Choroid plexus epithelial cell (primary cell): ENCODE measurements at regions not wholly inside any gene's neighbourhood (a gene's known extent, or its start where the extent isn't known, plus 50 kb on each side); places are given as distances from the start of the nearest gene placed in this dataset.
A peak's percentile ranks its signal among the peaks of the same experiment; 100 is the strongest.

Experiments
- DNase-seq: peaks from one replicate; pipeline ENCODE4 v3.0.0-alpha.2; 2010; ENCODE audit warnings: low read depth
- H3K4me3 ChIP-seq: 2 replicates; pipeline ENCODE4 v1.5.1; 2011; ENCODE audit warnings: low read depth, mild to moderate bottlenecking, control low read depth, low read length, moderate library complexity
- TF ChIP-seq, protein P1 (sequence below): conservative IDR thresholded peaks from 2 replicates; pipeline ENCODE4 v1.5.1; 2011; ENCODE audit warnings: low read depth, mild to moderate bottlenecking, control low read depth, inconsistent platforms, low read length, moderate library complexity

DNA sequence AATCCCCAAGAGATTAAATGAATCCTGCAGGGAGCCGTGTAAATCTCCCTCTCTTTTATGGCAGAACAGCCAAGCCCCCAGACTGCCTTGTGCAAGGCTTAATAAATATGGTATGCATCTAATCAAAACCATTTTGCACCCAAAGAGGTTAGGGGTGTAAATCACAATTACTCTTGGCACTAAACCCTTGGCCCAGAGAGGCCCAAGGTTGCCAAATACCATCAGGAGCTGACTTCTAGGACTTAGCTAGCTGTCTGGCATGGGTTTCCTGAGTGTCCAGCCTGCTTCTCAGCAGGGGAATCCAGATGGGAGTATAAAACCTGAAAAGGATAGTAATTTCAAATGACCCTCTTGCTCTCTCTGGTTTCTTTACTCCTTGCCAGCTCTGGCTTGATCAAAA, 610.4 kb downstream of the MED13L start:
- DNase-seq: no peak
- no peak overlapping the region for H3K4me3 ChIP-seq
- TF ChIP-seq, protein P1, sequence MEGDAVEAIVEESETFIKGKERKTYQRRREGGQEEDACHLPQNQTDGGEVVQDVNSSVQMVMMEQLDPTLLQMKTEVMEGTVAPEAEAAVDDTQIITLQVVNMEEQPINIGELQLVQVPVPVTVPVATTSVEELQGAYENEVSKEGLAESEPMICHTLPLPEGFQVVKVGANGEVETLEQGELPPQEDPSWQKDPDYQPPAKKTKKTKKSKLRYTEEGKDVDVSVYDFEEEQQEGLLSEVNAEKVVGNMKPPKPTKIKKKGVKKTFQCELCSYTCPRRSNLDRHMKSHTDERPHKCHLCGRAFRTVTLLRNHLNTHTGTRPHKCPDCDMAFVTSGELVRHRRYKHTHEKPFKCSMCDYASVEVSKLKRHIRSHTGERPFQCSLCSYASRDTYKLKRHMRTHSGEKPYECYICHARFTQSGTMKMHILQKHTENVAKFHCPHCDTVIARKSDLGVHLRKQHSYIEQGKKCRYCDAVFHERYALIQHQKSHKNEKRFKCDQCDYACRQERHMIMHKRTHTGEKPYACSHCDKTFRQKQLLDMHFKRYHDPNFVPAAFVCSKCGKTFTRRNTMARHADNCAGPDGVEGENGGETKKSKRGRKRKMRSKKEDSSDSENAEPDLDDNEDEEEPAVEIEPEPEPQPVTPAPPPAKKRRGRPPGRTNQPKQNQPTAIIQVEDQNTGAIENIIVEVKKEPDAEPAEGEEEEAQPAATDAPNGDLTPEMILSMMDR: no peak

DNA sequence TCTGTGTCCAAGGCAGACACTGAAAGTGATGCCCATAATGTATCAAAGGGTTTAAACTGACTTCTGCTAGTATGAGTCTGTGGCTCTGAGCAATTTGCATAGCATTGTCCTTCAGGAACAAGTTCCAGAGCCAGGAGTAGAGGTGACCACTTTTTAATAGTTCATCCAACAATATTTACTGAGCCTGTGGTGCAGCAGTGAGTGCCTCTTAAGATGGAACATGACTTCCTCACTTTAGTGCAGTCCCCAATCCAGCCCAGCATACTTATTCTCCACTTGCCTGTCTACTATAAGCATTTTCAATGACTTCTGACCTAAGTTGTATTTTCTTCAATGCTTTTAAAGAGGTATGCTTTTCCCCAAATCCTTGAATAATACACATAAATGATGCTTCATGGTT, 611.3 kb downstream of the MED13L start:
- H3K4me3 ChIP-seq: no peak overlapping the region
- TF ChIP-seq, protein P1: no peak

DNA sequence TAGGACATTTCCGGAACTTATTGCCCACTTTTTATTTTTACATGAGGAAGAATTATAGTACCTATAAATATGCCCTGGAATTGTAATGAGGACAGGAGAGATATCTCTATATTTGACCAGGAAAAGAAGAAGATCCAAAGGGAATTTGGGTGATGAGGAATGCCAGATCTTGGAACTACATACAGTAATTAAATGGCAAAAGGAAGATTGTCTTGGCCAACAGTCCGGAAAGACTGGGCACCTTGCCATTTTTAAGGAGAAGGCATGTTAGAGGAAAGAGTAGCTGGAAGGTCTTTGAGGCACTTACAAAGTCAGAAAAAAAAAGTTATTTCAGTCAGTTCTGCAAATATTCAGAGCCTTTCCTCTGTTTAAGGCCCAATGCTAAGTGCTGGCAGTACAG, 616.4 kb downstream of the MED13L start:
- TF ChIP-seq, protein P1: no peak
- DNase-seq: peak; percentile 37
- no peak overlapping the region for H3K4me3 ChIP-seq

More for the DNA sequence above, 611.3 kb downstream of the MED13L start:
- no peak for DNase-seq

DNA sequence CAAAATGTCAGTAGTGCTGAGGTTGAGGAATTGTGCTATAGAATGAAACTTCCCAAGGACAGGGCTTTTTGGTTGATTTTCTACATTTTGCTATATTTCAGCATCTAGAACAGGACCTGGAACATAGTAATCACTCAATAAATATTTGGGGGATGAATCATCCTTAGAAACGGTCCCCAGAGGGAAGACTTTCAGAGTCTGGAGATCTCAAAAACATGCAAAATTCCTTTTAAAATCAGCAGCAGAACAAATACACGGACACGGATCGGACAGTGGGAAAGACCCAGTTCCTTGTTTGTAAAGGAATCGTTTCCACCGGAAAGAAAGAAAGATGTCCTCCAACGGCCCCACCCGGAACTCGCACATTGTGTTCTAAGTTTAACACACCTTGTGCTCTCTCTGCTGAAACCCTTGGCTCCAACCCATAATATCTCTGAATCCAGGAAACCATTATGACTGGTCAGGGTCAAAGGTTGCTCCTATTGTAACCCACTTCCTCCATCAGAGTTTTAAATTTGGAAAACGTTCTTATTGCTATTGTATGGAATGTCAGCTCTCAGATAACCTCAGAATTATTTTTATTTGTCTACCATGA, 617.2 kb downstream of the MED13L start:
- DNase-seq: peak; percentile 55
- TF ChIP-seq, protein P1: no peak
- no peak overlapping the region for H3K4me3 ChIP-seq

- no peak for DNase-seq
- H3K4me3 ChIP-seq: no peak overlapping the region
- TF ChIP-seq, protein P1: no peak
Observed at GRCh38 chr12:115659422-115659821, 618.1 kb downstream of the MED13L start.

- DNase-seq: peak; percentile 5
- TF ChIP-seq, protein P1: no peak
- H3K4me3 ChIP-seq: no peak overlapping the region
Observed at GRCh38 chr12:115657081-115658013, 620.1 kb downstream of the MED13L start.
